IMR-90 (cell line): ENCODE measurements at regions not wholly inside any gene's neighbourhood (a gene's known extent, or its start where the extent isn't known, plus 50 kb on each side); places are given as distances from the start of the nearest gene placed in this dataset.

Experiments used
- CEBPB ChIP-seq: IDR thresholded peaks from 2 replicates; pipeline ENCODE4 v1.6.1; 2012; ENCODE audit warnings: low read depth, low read length, improper control_type of control experiment
- MAFK ChIP-seq: IDR thresholded peaks from 2 replicates; pipeline ENCODE4 v1.6.1; 2012; ENCODE audit warnings: low read depth, low read length, improper control_type of control experiment
- POLR2A ChIP-seq: IDR thresholded peaks from 2 replicates; pipeline ENCODE4 v1.6.1; 2012; ENCODE audit warnings: mild to moderate bottlenecking, low read depth, low read length
- RAD21 ChIP-seq: IDR thresholded peaks from 2 replicates; pipeline ENCODE4 v1.6.1; 2012; ENCODE audit warnings: low read length, improper control_type of control experiment
- RCOR1 ChIP-seq: IDR thresholded peaks from 2 replicates; pipeline ENCODE4 v1.6.1; 2012; ENCODE audit warnings: mild to moderate bottlenecking, low read length, improper control_type of control experiment; ENCODE audit not compliant: insufficient replicate concordance
- TF ChIP-seq, protein P1 (sequence below): conservative IDR thresholded peaks from 2 replicates; pipeline ENCODE4 v1.5.1; 2012; ENCODE audit warnings: mild to moderate bottlenecking, low read depth, low read length, improper control_type of control experiment

DNA sequence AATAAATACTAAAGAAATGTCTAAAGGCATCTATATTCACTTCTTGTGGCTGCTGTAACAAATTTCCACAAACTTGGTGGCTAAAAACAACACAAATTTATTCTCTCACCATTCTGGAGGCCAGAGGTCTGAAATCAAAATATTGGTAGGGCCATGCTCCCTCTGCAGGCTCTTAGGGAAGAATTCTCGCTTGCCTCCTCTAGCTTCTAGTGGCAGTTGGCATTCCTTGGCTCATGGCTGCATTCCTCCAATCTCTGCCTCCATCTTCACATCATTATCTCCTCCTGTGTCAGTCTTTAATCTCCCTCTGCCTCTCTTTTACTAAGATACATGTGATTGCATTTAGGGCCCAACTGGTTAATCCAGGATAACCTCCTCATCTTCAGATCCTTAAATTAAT is 54.1 kb upstream of the RFXAP start:
- TF ChIP-seq CEBPB (no peak), RAD21 (no peak), RCOR1 (no peak), POLR2A (no peak), MAFK (no peak)
- TF ChIP-seq, protein P1, sequence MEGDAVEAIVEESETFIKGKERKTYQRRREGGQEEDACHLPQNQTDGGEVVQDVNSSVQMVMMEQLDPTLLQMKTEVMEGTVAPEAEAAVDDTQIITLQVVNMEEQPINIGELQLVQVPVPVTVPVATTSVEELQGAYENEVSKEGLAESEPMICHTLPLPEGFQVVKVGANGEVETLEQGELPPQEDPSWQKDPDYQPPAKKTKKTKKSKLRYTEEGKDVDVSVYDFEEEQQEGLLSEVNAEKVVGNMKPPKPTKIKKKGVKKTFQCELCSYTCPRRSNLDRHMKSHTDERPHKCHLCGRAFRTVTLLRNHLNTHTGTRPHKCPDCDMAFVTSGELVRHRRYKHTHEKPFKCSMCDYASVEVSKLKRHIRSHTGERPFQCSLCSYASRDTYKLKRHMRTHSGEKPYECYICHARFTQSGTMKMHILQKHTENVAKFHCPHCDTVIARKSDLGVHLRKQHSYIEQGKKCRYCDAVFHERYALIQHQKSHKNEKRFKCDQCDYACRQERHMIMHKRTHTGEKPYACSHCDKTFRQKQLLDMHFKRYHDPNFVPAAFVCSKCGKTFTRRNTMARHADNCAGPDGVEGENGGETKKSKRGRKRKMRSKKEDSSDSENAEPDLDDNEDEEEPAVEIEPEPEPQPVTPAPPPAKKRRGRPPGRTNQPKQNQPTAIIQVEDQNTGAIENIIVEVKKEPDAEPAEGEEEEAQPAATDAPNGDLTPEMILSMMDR = no peak
